Neural cell (in vitro differentiated cells): ENCODE measurements at regions not wholly inside any gene's neighbourhood (a gene's known extent, or its start where the extent isn't known, plus 50 kb on each side); places are given as distances from the start of the nearest gene placed in this dataset.

ENCODE experiments used
- CTCF ChIP-seq: fragments of 450-650 bp; IDR thresholded peaks from 2 replicates; pipeline ENCODE4 v1.5.1; 2014; ENCODE audit warnings: antibody characterized with exemption, mild to moderate bottlenecking, moderate library complexity; ENCODE audit not compliant: poor library complexity, severe bottlenecking
- TAF1 ChIP-seq: IDR thresholded peaks from 2 replicates; pipeline ENCODE4 v1.6.1; 2012; ENCODE audit warnings: low read depth

DNA sequence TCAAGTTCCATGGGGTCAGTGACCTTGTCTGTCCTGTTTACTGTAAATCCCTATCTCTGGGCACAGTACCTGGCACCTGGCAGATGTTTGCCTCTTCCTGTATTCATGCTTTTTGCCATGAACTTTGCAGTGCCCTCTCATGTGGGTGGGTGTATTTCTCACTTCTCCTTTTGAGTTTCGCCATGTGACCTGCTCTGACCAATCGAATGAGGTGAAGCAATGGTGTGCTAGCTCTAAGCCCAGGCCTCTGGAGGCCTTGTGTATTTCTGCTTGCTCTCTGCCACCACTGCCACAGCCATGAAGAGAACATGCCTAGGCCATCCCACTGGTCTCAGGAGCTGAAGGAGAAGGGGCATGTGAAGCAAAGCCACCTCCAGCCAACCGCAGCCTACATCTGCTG, 185.5 kb upstream of the ZC3H12A start:
- TF ChIP-seq CTCF (no peak), TAF1 (no peak)
